Thymus (tissue), 11 donors: ENCODE measurements at regions not wholly inside any gene's neighbourhood (a gene's known extent, or its start where the extent isn't known, plus 50 kb on each side); places are given as distances from the start of the nearest gene placed in this dataset.
"Not testable (repeated sequence)": the region's sequence is repeated elsewhere in the genome, so short reads cannot be mapped to it uniquely, and the experiment has no call there.

Source experiments
- DNase-seq, 9 donors: peaks; one replicate each; pipeline ENCODE4 v3.0.0-alpha.2; 2013; ENCODE audit warnings: low spot score in 9 of 9, low read depth in 6 of 9, missing footprints in 1 of 9
- H3K27ac ChIP-seq, 2 donors: one replicate each; pipeline ENCODE4 v1.5.1; 2013; ENCODE audit warnings: control low read depth in 1 of 2, low read depth in 1 of 2, low read length in 1 of 2, mild to moderate bottlenecking in 1 of 2, moderate library complexity in 1 of 2
- H3K27me3 ChIP-seq, 2 donors: one replicate each; pipeline ENCODE4 v1.5.1; 2013; ENCODE audit warnings: low read length in 1 of 2; ENCODE audit not compliant: control insufficient read depth in 2 of 2, insufficient read depth in 1 of 2
- H3K36me3 ChIP-seq, 2 donors: one replicate each; pipeline ENCODE4 v1.5.1; 2013; ENCODE audit warnings: low read length in 1 of 2, mild to moderate bottlenecking in 1 of 2, moderate library complexity in 1 of 2; ENCODE audit not compliant: control insufficient read depth in 2 of 2, insufficient read depth in 2 of 2
- H3K4me1 ChIP-seq, 2 donors: one replicate each; pipeline ENCODE4 v1.5.1; 2013; ENCODE audit warnings: low read length in 2 of 2; ENCODE audit not compliant: control insufficient read depth in 2 of 2, insufficient read depth in 2 of 2
- H3K4me3 ChIP-seq, 2 donors: one replicate each; pipeline ENCODE4 v1.5.1; 2013; ENCODE audit warnings: low read length in 2 of 2, control low read depth in 1 of 2, mild to moderate bottlenecking in 1 of 2
- H3K9me3 ChIP-seq, 2 donors: one replicate each; pipeline ENCODE4 v1.5.1; 2013; ENCODE audit warnings: low read length in 1 of 2, mild to moderate bottlenecking in 1 of 2; ENCODE audit not compliant: control insufficient read depth in 2 of 2, insufficient read depth in 1 of 2
- WGBS: extraction: QIAGEN DNeasy Blood & Tissue Kit; methylation state at CpG from one replicate; pipeline ENCODE4 v1.1.7; 2013; 5-methylcytosine and 5-hydroxymethylcytosine counted together
- donor health status: healthy.

DNA sequence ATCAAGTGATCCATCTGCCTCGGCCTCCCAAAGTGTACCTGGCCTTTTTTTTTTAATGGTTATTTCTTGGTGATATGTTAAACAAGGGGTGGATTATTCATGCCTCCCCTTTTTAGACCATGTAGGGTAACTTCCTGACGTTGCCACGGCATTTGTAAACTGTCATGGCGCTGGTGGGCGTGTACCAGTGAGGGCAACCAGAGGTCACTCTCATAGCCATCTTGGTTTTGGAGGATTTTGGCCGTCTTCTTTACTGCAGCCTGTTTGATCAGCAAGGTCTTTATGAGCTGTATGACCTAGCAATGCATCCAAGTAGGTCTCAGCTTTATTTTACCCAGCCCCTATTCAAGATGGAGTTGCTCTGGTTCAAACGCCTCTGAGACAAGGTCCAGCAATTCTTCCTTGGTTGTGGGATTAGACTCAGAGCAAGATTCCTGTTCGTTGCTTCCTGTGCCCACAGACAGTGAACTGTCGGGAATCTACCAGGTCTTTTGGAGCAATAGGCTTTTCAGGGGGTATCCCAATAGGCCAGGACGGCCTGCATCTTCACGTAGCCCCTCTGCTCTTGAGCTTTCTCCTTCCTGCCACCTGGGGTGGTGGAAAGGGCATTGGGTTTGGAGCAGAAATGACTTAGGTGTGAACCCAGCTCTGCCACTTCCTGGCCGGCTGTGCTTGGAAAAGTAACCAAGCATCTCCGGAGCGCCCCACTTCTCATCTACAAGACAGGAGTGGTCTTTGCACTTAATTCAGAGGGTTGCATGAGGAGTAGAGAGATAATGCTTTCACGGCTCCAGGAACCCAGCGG, 52.9 kb upstream of the SEC14L1 start:
- no peak for DNase-seq
- Histone ChIP-seq H3K27ac (peak overlapping the region; percentile 50 to 71), H3K36me3 (peaks cover 20 to 26% of the 10 kb centered on the region in 2 donors), H3K27me3 (no peaks in the 10 kb centered on the region), H3K4me1 (peaks cover 22 to 60% of the 10 kb centered on the region in 2 donors), H3K9me3 (peaks cover 0 to 17% of the 10 kb centered on the region in 2 donors), H3K4me3 (peak overlapping the region; percentile 53 to 97)
- 84% methylated on average over 16 of the region's 16 CpGs for WGBS

DNA sequence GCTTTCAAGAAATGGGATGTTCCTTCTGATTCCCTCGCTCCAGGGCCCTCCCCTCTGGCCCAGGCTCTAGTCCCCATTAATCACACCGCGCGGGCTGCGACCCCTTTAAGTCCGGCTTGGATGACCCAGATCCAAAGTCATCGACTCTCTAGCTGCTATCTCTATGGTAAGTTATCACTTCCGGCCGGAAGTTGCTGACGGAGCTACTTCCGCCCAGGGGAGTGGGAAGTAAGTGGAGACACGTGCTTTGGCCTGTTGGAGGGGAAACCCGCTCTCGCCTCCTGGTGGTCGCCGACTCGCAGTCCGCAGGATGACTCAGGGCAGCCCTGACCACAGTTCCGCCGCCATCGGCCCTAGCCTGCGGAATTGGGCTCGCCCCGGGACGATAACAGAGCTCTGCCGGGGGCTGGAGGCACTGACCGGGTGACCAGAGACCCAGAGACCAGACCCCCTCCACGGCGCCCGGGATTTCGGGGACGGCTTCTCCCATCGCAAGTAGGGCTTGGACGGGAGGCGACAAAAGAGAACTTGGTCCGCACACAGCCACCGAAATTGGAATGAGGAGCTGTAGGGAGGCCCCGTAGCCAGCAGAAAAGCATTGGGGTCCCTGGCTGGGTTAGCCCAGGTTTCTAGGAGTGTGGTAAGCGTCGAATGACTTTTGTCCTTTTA, 52.2 kb upstream of the SEC14L1 start:
- Histone ChIP-seq H3K9me3 (peaks cover 0 to 9% of the 10 kb centered on the region in 2 donors), H3K27me3 (no peaks in the 10 kb centered on the region), H3K4me3 (peak overlapping the region; percentile 53 to 97), H3K36me3 (peaks cover 27 to 33% of the 10 kb centered on the region in 2 donors), H3K4me1 (peaks cover 20 to 56% of the 10 kb centered on the region in 2 donors), H3K27ac (peak overlapping the region; percentile 71 to 79)
- WGBS, result 3% methylated on average over 40 of the region's 40 CpGs
- peak; percentile 78 to 96 (median 86) for DNase-seq

DNA sequence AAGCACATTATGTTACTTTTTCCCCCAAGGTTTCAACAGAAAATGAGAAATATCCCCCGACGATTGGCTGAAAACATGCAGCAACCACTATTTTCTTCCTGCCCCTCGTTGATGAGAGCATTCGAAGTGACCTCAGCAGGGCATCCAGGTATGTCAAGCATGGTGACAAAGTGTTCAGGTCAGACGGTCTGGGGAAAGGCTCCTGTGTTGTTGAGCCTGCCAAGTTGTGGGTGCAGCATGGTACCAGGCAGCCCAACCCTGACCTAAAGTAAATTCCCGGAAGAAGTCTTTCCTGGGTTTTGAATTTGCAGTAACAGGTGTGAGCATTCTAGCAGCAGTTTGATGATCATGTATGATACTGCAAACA, 51.7 kb upstream of the SEC14L1 start:
- H3K9me3 ChIP-seq, result peaks cover 0 to 5% of the 10 kb centered on the region in 2 donors
- peaks cover 32 to 38% of the 10 kb centered on the region in 2 donors for H3K36me3 ChIP-seq
- H3K4me3 ChIP-seq, result peak overlapping the region; percentile 53 to 97
- WGBS, result 3% methylated on average over 6 of the region's 6 CpGs
- DNase-seq, result peak in 1 of 9 donors; percentile 34
- peaks cover 17 to 51% of the 10 kb centered on the region in 2 donors for H3K4me1 ChIP-seq
- no peaks in the 10 kb centered on the region for H3K27me3 ChIP-seq
- H3K27ac ChIP-seq, result peak overlapping the region; percentile 67 to 79

DNA sequence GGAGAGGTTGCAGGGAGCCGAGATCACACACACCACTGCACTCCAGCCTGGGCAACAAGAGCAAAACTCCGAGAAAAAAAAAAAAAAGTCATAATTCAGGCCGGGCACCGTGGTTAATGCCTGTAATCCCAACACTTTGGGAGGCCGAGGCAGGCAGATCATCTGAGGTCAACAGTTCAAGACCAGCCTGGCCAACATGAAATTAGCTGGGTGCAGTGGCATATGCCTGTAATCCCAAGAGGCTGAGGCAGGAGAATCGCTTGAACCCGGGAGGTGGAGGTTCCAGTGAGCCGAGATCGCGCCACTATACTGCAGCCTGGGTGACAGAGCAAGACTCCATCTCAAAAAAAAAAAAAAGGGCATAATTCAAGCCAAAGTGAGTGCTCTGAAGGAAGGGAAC, 50.8 kb upstream of the SEC14L1 start:
- not testable (repeated sequence) for H3K4me3 ChIP-seq, DNase-seq, H3K27ac ChIP-seq, H3K27me3 ChIP-seq, H3K9me3 ChIP-seq
- Histone ChIP-seq H3K4me1 (peaks cover 17 to 43% of the 10 kb centered on the region in 2 donors), H3K36me3 (peaks cover 38 to 43% of the 10 kb centered on the region in 2 donors)
- 93% methylated on average over 10 of the region's 10 CpGs for WGBS

DNA sequence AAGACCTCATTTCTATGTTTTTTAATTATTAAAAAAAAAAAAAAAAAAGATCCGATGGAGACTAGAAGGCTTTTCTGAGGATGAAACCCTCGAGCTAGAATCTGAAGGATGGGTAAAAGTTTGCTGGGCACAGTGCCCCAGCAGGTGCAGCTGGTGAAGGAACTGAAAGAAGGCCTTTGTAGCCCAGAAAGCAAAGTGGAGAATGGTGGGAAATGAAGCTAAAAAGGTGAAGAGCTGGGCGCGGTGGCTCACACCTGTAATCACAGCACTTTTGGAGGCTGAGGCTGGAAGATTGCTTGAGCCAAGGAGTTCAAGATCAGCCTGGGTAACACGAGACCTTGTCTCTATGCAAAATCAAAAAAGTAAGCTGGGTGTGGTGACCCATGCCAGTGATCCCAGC, 50.3 kb upstream of the SEC14L1 start:
- Histone ChIP-seq H3K4me1 (peaks cover 17 to 37% of the 10 kb centered on the region in 2 donors), H3K36me3 (peaks cover 43 to 49% of the 10 kb centered on the region in 2 donors), H3K27me3 (no peaks in the 10 kb centered on the region), H3K27ac (no peak overlapping the region), H3K9me3 (peaks cover 0 to 5% of the 10 kb centered on the region in 2 donors), H3K4me3 (no peak overlapping the region)
- no peak for DNase-seq
- 92% methylated on average over 5 of the region's 5 CpGs for WGBS
